ENCODE measurements at regions not wholly inside any gene's neighbourhood (a gene's known extent, or its start where the extent isn't known, plus 50 kb on each side); places are given as distances from the start of the nearest gene placed in this dataset.
"Not testable (repeated sequence)": the region's sequence is repeated elsewhere in the genome, so short reads cannot be mapped to it uniquely, and the experiment has no call there.

- no peak for DNase-seq
Observed at GRCh38 chr14:55847766-55848165, 267.8 kb downstream of the KTN1 start.

- DNase-seq: no peak
Observed at GRCh38 chr14:55848964-55849363, 269.0 kb downstream of the KTN1 start.

- no peak for DNase-seq
Observed at GRCh38 chr14:55849833-55850232, 268.4 kb upstream of the PELI2 start.

- DNase-seq: no peak
Observed at GRCh38 chr14:55850825-55851241, 267.4 kb upstream of the PELI2 start.

GRCh38 chr14:55851301-55851700 is 266.9 kb upstream of the PELI2 start:
- DNase-seq: no peak

- DNase-seq: no peak
Observed at GRCh38 chr14:55851961-55852360, 266.2 kb upstream of the PELI2 start.

- no peak for DNase-seq
Observed at GRCh38 chr14:55855751-55856150, 262.5 kb upstream of the PELI2 start.

- DNase-seq: no peak
Observed at GRCh38 chr14:55858604-55859003, 259.6 kb upstream of the PELI2 start.

- DNase-seq: not testable (repeated sequence)
Observed at GRCh38 chr14:55861561-55861960, 256.6 kb upstream of the PELI2 start.

- no peak for DNase-seq
Observed at GRCh38 chr14:55864890-55865655, 253.1 kb upstream of the PELI2 start.

GRCh38 chr14:55867311-55867710 is 250.9 kb upstream of the PELI2 start:
- DNase-seq: no peak

- DNase-seq: no peak
Observed at GRCh38 chr14:55867719-55868118, 250.5 kb upstream of the PELI2 start.

GRCh38 chr14:55869397-55870049 is 248.7 kb upstream of the PELI2 start:
- DNase-seq: no peak

- DNase-seq: no peak
Observed at GRCh38 chr14:55873169-55873568, 245.0 kb upstream of the PELI2 start.

- DNase-seq: no peak
Observed at GRCh38 chr14:55874785-55875184, 243.4 kb upstream of the PELI2 start.

- DNase-seq: no peak
Observed at GRCh38 chr14:55877942-55878341, 240.3 kb upstream of the PELI2 start.

- DNase-seq: no peak
Observed at GRCh38 chr14:55881577-55882241, 236.5 kb upstream of the PELI2 start.

- DNase-seq: no peak
Observed at GRCh38 chr14:55884819-55885218, 233.4 kb upstream of the PELI2 start.

GRCh38 chr14:55889124-55889523 is 229.1 kb upstream of the PELI2 start:
- DNase-seq: peak in 1 of 2 experiments; percentile 5

- no peak for DNase-seq
Observed at GRCh38 chr14:55891692-55892091, 226.5 kb upstream of the PELI2 start.

- no peak for DNase-seq
Observed at GRCh38 chr14:55892906-55893305, 225.3 kb upstream of the PELI2 start.

- no peak for DNase-seq
Observed at GRCh38 chr14:55893705-55894104, 224.5 kb upstream of the PELI2 start.

GRCh38 chr14:55897031-55897430 is 221.2 kb upstream of the PELI2 start:
- DNase-seq: no peak

- no peak for DNase-seq
Observed at GRCh38 chr14:55898938-55899337, 219.3 kb upstream of the PELI2 start.

Data from NCI-H1930 (cell line).